Neuronal stem cell (in vitro differentiated cells): ENCODE measurements at regions not wholly inside any gene's neighbourhood (a gene's known extent, or its start where the extent isn't known, plus 50 kb on each side); places are given as distances from the start of the nearest gene placed in this dataset.

ENCODE experiments used
- DNase-seq: peaks from one replicate; pipeline ENCODE4 v3.0.0-alpha.2; 2013; ENCODE audit warnings: low spot score
- H2AFZ ChIP-seq: one replicate; pipeline ENCODE4 v1.6.1; 2013; ENCODE audit warnings: mild to moderate bottlenecking, low read length, inconsistent platforms
- H2AK5ac ChIP-seq: 2 replicates; pipeline ENCODE4 v1.6.1; 2013; ENCODE audit warnings: low read depth, mild to moderate bottlenecking, inconsistent platforms, low read length, moderate library complexity, mixed read lengths
- H2BK120ac ChIP-seq: 2 replicates; pipeline ENCODE4 v1.6.1; 2013; ENCODE audit warnings: low read depth, mild to moderate bottlenecking, inconsistent platforms, low read length, moderate library complexity, mixed read lengths
- H2BK12ac ChIP-seq: one replicate; pipeline ENCODE4 v1.6.1; 2013; ENCODE audit warnings: low read length, inconsistent platforms
- H2BK15ac ChIP-seq: 2 replicates; pipeline ENCODE4 v1.6.1; 2013; ENCODE audit warnings: mild to moderate bottlenecking, low read length, inconsistent platforms, mixed read lengths
- H2BK5ac ChIP-seq: one replicate; pipeline ENCODE4 v1.6.1; 2013; ENCODE audit warnings: inconsistent platforms, mild to moderate bottlenecking, low read length, moderate library complexity
- H3K14ac ChIP-seq: one replicate; pipeline ENCODE4 v1.6.1; 2013; ENCODE audit warnings: low read length, inconsistent platforms
- H3K18ac ChIP-seq: 2 replicates; pipeline ENCODE4 v1.6.1; 2013; ENCODE audit warnings: low read length, inconsistent platforms
- H3K23ac ChIP-seq: 2 replicates; pipeline ENCODE4 v1.6.1; 2013; ENCODE audit warnings: low read depth, mild to moderate bottlenecking, mixed read lengths, low read length, inconsistent platforms; ENCODE audit not compliant: poor library complexity
- H3K27ac ChIP-seq: replicated peaks from 3 replicates; pipeline ENCODE4 v1.5.1; 2013; ENCODE audit warnings: low read length, inconsistent platforms
- H3K27me3 ChIP-seq, 3 experiments: 2 replicates each; pipeline ENCODE4 v1.6.1; 2013; ENCODE audit warnings: low read length in 3 of 3, mild to moderate bottlenecking in 2 of 3, inconsistent platforms in 1 of 3, low read depth in 1 of 3, mixed read lengths in 1 of 3, moderate library complexity in 1 of 3; ENCODE audit not compliant: control insufficient read depth in 3 of 3, insufficient read depth in 3 of 3
- H3K36me3 ChIP-seq, 2 donors: replicated peaks in 1 of 2; 2 replicates each; pipeline ENCODE4 v1.6.1; 2013; ENCODE audit warnings: low read length in 2 of 2; ENCODE audit not compliant: control insufficient read depth in 2 of 2, insufficient read depth in 2 of 2
- H3K4ac ChIP-seq: 2 replicates; pipeline ENCODE4 v1.6.1; 2013; ENCODE audit warnings: inconsistent platforms, mild to moderate bottlenecking, low read length, moderate library complexity
- H3K4me1 ChIP-seq, 2 donors: 1 replicate in 1 of 2; 2 replicates in 1 of 2; pipeline ENCODE4 v1.6.1; 2013; ENCODE audit warnings: low read length in 2 of 2, low read depth in 1 of 2; ENCODE audit not compliant: control insufficient read depth in 2 of 2, insufficient read depth in 1 of 2
- H3K4me2 ChIP-seq: one replicate; pipeline ENCODE4 v1.6.1; 2013; ENCODE audit warnings: mild to moderate bottlenecking, low read length, inconsistent platforms; ENCODE audit not compliant: insufficient read depth, poor library complexity, severe bottlenecking
- H3K4me3 ChIP-seq, 2 donors: 2 replicates each; pipeline ENCODE4 v1.5.1; 2013; ENCODE audit warnings: low read length in 2 of 2, mild to moderate bottlenecking in 2 of 2, inconsistent platforms in 1 of 2, moderate library complexity in 1 of 2
- H3K79me1 ChIP-seq: one replicate; pipeline ENCODE4 v1.6.1; 2013; ENCODE audit warnings: low read depth, mild to moderate bottlenecking, inconsistent platforms, low read length, moderate library complexity
- H3K9ac ChIP-seq: one replicate; pipeline ENCODE4 v1.6.1; 2013; ENCODE audit warnings: mild to moderate bottlenecking, low read depth, low read length, inconsistent platforms; ENCODE audit not compliant: poor library complexity
- H3K9me3 ChIP-seq, 2 donors: replicated peaks in 1 of 2; 2 replicates each; pipeline versions ENCODE3 to v1.6.1; 2013; ENCODE audit warnings: low read length in 2 of 2, mild to moderate bottlenecking in 2 of 2, inconsistent platforms in 1 of 2, low read depth in 1 of 2, mixed read lengths in 1 of 2, moderate library complexity in 1 of 2; ENCODE audit not compliant: control insufficient read depth in 2 of 2, insufficient read depth in 1 of 2
- H4K8ac ChIP-seq: one replicate; pipeline ENCODE4 v1.6.1; 2013; ENCODE audit warnings: low read depth, mild to moderate bottlenecking, inconsistent platforms, low read length, moderate library complexity
- H4K91ac ChIP-seq: one replicate; pipeline ENCODE4 v1.6.1; 2013; ENCODE audit warnings: low read length, low read depth, mild to moderate bottlenecking, inconsistent platforms; ENCODE audit not compliant: poor library complexity
- WGBS, 2 donors: extraction: QIAGEN DNeasy Blood & Tissue Kit; methylation state at CpG; one replicate each; pipeline ENCODE4 v1.1.7; 2013; ENCODE audit warnings: missing lambda C conversion rate in 2 of 2, mixed read lengths in 1 of 2; ENCODE audit not compliant: insufficient read length in 2 of 2, insufficient replicate concordance in 1 of 2; ENCODE audit errors: extremely low coverage in 2 of 2; 5-methylcytosine and 5-hydroxymethylcytosine counted together

DNA sequence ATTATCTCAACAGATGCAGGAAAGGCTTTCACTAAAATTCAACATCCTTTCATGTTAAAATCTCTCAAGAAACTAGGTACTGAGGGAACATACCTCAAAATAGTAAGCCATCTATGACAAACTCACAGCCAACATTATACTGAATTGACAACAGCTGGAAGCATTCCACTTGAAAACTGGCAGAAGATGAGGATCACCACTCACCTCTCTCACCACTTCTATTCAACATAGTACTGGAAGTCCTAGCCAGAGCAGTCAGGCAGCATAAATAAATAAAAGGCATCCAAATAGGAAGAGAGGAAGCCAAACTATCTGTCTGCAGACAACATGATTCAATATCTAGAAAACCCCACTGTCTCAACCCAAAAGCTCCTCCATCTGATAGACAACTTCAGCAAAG lies 203.6 kb upstream of the GRAMD2B start:
- H2BK12ac ChIP-seq: no peak overlapping the region

DNA sequence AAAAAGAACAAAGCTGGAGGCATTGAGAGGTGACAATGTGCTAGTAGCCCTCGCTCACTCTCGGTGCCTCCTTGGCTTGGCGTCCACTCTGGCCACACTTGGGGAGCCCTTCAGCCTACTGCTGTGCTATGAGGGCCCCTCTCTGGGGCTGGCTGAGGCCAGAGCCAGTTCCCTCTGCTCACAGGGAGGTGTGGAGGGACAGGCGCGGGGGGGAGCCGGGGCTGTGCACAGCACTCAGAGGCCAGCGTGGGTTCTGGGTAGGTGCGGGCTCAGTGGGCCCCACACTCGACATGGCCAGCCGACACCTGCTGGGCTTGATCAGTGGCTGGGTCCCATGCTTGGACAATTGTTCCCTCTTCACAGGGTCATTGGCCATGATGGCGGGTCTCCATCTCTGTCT lies 202.5 kb upstream of the GRAMD2B start:
- Histone ChIP-seq H3K18ac (peak overlapping the region; percentile 48), H2AFZ (no peak overlapping the region), H3K27me3 (no peaks in the 10 kb centered on the region), H2AK5ac (no peak overlapping the region), H2BK5ac (no peak overlapping the region), H3K23ac (no peak overlapping the region), H3K79me1 (no peaks in the 10 kb centered on the region), H3K9ac (no peak overlapping the region), H3K14ac (no peak overlapping the region), H3K9me3 (peaks cover 0 to 6% of the 10 kb centered on the region in 2 donors), H3K4me1 (no peaks in the 10 kb centered on the region), H4K8ac (no peak overlapping the region), H3K27ac (no peak overlapping the region), H3K4me2 (no peak overlapping the region), H4K91ac (no peak overlapping the region), H3K4me3 (no peak overlapping the region), H3K4ac (peak overlapping the region; percentile 84), H2BK15ac (peak overlapping the region; percentile 67), H2BK120ac (no peak overlapping the region), H3K36me3 (no peaks in the 10 kb centered on the region), H2BK12ac (peak overlapping the region; percentile 90)
- no peak for DNase-seq
- no CpG with 5 or more reads among the region's 11 CpGs for WGBS, 2 donors

More for the DNA sequence above, 203.6 kb upstream of the GRAMD2B start:
- Histone ChIP-seq H3K4me3 (no peak overlapping the region), H3K27me3 (no peaks in the 10 kb centered on the region), H3K18ac (no peak overlapping the region), H3K23ac (no peak overlapping the region), H3K14ac (no peak overlapping the region), H3K4me1 (no peaks in the 10 kb centered on the region), H2AK5ac (no peak overlapping the region), H2AFZ (no peak overlapping the region), H3K9ac (no peak overlapping the region), H2BK5ac (no peak overlapping the region), H3K79me1 (no peaks in the 10 kb centered on the region), H3K4ac (no peak overlapping the region), H3K4me2 (no peak overlapping the region), H2BK120ac (no peak overlapping the region), H3K27ac (no peak overlapping the region), H4K8ac (no peak overlapping the region), H3K9me3 (peaks cover 0 to 6% of the 10 kb centered on the region in 2 donors), H4K91ac (no peak overlapping the region), H2BK15ac (no peak overlapping the region), H3K36me3 (no peaks in the 10 kb centered on the region)
- DNase-seq: no peak

DNA sequence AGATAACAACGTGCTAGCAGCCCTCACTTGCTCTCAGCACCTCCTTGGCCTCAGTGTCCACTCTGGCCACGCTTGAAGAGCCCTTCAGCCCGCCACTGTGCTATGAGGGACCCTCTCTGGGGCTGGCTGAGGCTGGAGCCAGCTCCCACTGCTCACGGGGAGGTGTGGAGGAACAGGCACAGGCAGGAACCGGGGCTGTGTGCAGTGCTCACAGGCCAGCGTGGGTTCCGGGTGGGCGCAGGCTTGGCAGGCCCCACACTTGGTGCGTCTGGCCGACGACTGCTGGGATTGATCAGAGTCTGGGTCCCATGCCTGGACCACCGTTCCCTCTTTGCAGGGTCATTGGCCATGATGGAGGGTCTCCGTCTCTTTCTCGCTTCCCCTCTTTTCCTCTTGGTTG lies 194.3 kb upstream of the GRAMD2B start:
- Histone ChIP-seq H2AFZ (no peak overlapping the region), H3K4me2 (no peak overlapping the region), H2BK15ac (no peak overlapping the region), H3K4ac (no peak overlapping the region), H2BK120ac (no peak overlapping the region), H3K14ac (no peak overlapping the region), H2AK5ac (no peak overlapping the region), H4K8ac (no peak overlapping the region), H3K4me1 (no peaks in the 10 kb centered on the region), H3K9me3 (peaks cover 3 to 8% of the 10 kb centered on the region in 2 donors), H4K91ac (no peak overlapping the region), H3K4me3 (no peak overlapping the region), H3K18ac (peak overlapping the region; percentile 74), H2BK12ac (no peak overlapping the region), H2BK5ac (no peak overlapping the region), H3K23ac (no peak overlapping the region), H3K9ac (no peak overlapping the region), H3K79me1 (no peaks in the 10 kb centered on the region), H3K27me3 (no peaks in the 10 kb centered on the region), H3K27ac (no peak overlapping the region), H3K36me3 (no peaks in the 10 kb centered on the region)
- WGBS, 2 donors: no CpG with 5 or more reads among the region's 14 CpGs
- no peak for DNase-seq

DNA sequence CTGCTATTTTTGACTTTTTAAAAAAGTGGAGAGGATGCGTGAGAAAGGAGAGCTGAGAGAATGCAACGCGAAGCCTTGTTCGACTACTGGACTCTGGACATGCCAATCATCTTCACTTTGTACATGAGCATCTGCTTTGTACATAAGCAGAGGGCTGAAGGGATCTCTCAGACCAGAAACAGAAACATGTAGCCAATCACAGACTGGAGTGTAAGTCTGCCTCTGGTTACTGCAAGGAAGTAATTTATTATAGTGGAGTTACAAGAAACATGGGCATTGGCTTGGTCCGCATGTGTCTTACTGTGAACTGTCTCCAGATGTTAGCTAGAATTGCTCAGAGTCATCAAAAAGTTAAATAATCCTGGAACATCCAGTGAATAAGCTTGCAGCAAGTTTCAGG lies 190.0 kb upstream of the GRAMD2B start:
- H3K4me2 ChIP-seq: no peak overlapping the region
- H3K4me1 ChIP-seq: no peaks in the 10 kb centered on the region
- no peak overlapping the region for H3K14ac ChIP-seq
- no peak for DNase-seq
- H3K23ac ChIP-seq: no peak overlapping the region
- no peak overlapping the region for H2AFZ ChIP-seq
- H4K8ac ChIP-seq: no peak overlapping the region
- no peaks in the 10 kb centered on the region for H3K79me1 ChIP-seq
- H3K36me3 ChIP-seq: no peaks in the 10 kb centered on the region
- H2BK120ac ChIP-seq: no peak overlapping the region
- H2BK12ac ChIP-seq: no peak overlapping the region
- WGBS, 2 donors: no CpG with 5 or more reads among the region's 5 CpGs
- H3K9me3 ChIP-seq: peaks cover 3 to 8% of the 10 kb centered on the region in 2 donors
- H3K9ac ChIP-seq: no peak overlapping the region
- no peak overlapping the region for H4K91ac ChIP-seq
- H2BK15ac ChIP-seq: no peak overlapping the region
- no peak overlapping the region for H2BK5ac ChIP-seq
- H3K27me3 ChIP-seq: no peaks in the 10 kb centered on the region
- H3K27ac ChIP-seq: no peak overlapping the region
- H3K4ac ChIP-seq: no peak overlapping the region
- H3K4me3 ChIP-seq: no peak overlapping the region
- H2AK5ac ChIP-seq: no peak overlapping the region
- no peak overlapping the region for H3K18ac ChIP-seq
